GM12878 (cell line): ENCODE measurements at regions not wholly inside any gene's neighbourhood (a gene's known extent, or its start where the extent isn't known, plus 50 kb on each side); places are given as distances from the start of the nearest gene placed in this dataset.

Source experiments
- ATAC-seq: fragments of 200-7000 bp; cut with Tn5 transposase; 3 replicates; pipeline ENCODE4 v1.9.1; 2020; ENCODE audit warnings: mild to moderate bottlenecking, moderate library complexity
- BruUV-seq: library from RNA; stranded (reverse); fragments of 400-500 nt; replicated peaks from 2 replicates; lab custom pipeline; 2021; lab: Mats Ljungman, UMichigan
- CTCF ChIA-PET: fragments of 300-600 bp; sonication (Branson Sonifier 250); formaldehyde crosslinking; extraction: SDS; loops from one replicate; lab custom pipeline; 2021; ENCODE audit warnings: inconsistent platforms; lab: Yijun Ruan, JAX
- POLR2A ChIA-PET: fragments of 350-600 bp; formaldehyde crosslinking; extraction: SDS; loops from one replicate; lab custom pipeline; 2021; ENCODE audit warnings: inconsistent platforms; lab: Charles Lee
- RAD21 ChIA-PET: fragments of 300-600 bp; sonication (Branson Sonifier 250); formaldehyde crosslinking; loops from one replicate; lab custom pipeline; 2023; ENCODE audit warnings: antibody characterized with exemption; ENCODE audit not compliant: unreplicated experiment; lab: Charles Lee
- SMC1A ChIA-PET: fragments of 300-600 bp; sonication (Branson Sonifier 250); formaldehyde crosslinking; loops from one replicate; lab custom pipeline; 2023; ENCODE audit not compliant: unreplicated experiment, uncharacterized antibody; lab: Charles Lee
- DNase-seq: peaks from one replicate; pipeline ENCODE4 v3.0.0-alpha.2; 2011; ENCODE audit warnings: low read depth, low spot score
- FAIRE-seq: peaks from 3 replicates; lab custom pipeline; 2011; peaks lifted over from hg19 to GRCh38; lab: Jason Lieb, UNC
- H2AFZ ChIP-seq: 2 replicates; pipeline ENCODE4 v1.6.0; 2011; ENCODE audit warnings: low read depth, low read length, control low read depth; ENCODE audit not compliant: control insufficient read depth
- H3K27ac ChIP-seq: 2 replicates; pipeline ENCODE4 v1.5.1; 2011; ENCODE audit warnings: control low read depth; ENCODE audit not compliant: control insufficient read depth, insufficient read depth
- H3K27me3 ChIP-seq, 2 experiments: replicated peaks in 1 of 2; 2 replicates each; pipeline versions ENCODE4 v1.6.0 to v1.6.1; 2011; ENCODE audit warnings: low read length in 1 of 2; ENCODE audit not compliant: control insufficient read depth in 2 of 2, insufficient read depth in 2 of 2
- H3K36me3 ChIP-seq, 2 experiments: 2 replicates each; pipeline ENCODE4 v1.5.1; 2011; ENCODE audit warnings: low read length in 1 of 2; ENCODE audit not compliant: control insufficient read depth in 2 of 2, insufficient read depth in 2 of 2
- H3K4me1 ChIP-seq: 2 replicates; pipeline ENCODE4 v1.6.1; 2011; ENCODE audit warnings: mild to moderate bottlenecking, low read length, moderate library complexity, mixed read lengths; ENCODE audit not compliant: control insufficient read depth, insufficient read depth
- H3K4me2 ChIP-seq: 2 replicates; pipeline ENCODE4 v1.6.0; 2011; ENCODE audit warnings: control low read depth; ENCODE audit not compliant: control insufficient read depth, insufficient read depth
- H3K4me3 ChIP-seq: fragments of 200-600 bp; sonication (generic); 2 replicates; pipeline ENCODE4 v1.5.1; 2016
- H3K79me2 ChIP-seq: 2 replicates; pipeline ENCODE4 v1.6.0; 2011; ENCODE audit warnings: low read length; ENCODE audit not compliant: control insufficient read depth, insufficient read depth
- H3K9ac ChIP-seq: 2 replicates; pipeline ENCODE4 v1.8.0; 2011; ENCODE audit warnings: low read length, control low read depth, mixed read lengths; ENCODE audit not compliant: control insufficient read depth, insufficient read depth
- H3K9me3 ChIP-seq: replicated peaks from 3 replicates; pipeline ENCODE4 v1.5.1; 2011; ENCODE audit warnings: mild to moderate bottlenecking, low read length; ENCODE audit not compliant: control insufficient read depth, insufficient read depth
- H4K20me1 ChIP-seq: 2 replicates; pipeline ENCODE4 v1.6.0; 2011; ENCODE audit not compliant: control insufficient read depth, insufficient read depth
- EGR1 ChIP-seq, 2 experiments: IDR thresholded peaks; 1 replicate in 1 of 2; 2 replicates in 1 of 2; pipeline ENCODE4 v1.6.1; 2011 to 2012; ENCODE audit warnings: low read depth in 2 of 2, low read length in 2 of 2, borderline replicate concordance in 1 of 2, mild to moderate bottlenecking in 1 of 2, moderate library complexity in 1 of 2
- EP300 ChIP-seq, 2 experiments: fragments of 150-350 bp in 1 of 2; IDR thresholded peaks; 2 replicates each; pipeline ENCODE4 v1.6.1; 2011 to 2012; ENCODE audit warnings: low read depth in 2 of 2, low read length in 2 of 2, borderline replicate concordance in 1 of 2, improper control_type of control experiment in 1 of 2, inconsistent platforms in 1 of 2; ENCODE audit not compliant: control insufficient read depth in 1 of 2
- HDGF ChIP-seq: fragments of 450-650 bp; IDR thresholded peaks from 2 replicates; pipeline ENCODE4 v1.6.1; 2016; ENCODE audit warnings: antibody characterized with exemption
- MYC ChIP-seq: IDR thresholded peaks from 2 replicates; pipeline ENCODE4 v1.6.1; 2011; ENCODE audit warnings: mild to moderate bottlenecking, low read length, moderate library complexity, inconsistent platforms; ENCODE audit not compliant: insufficient read depth, insufficient replicate concordance, insufficient read length, severe bottlenecking
- NR2C2 ChIP-seq: IDR thresholded peaks from 2 replicates; pipeline ENCODE4 v1.6.1; 2011; ENCODE audit warnings: borderline replicate concordance, low read depth; ENCODE audit not compliant: control insufficient read depth, insufficient read length
- RELA ChIP-seq: fragments of 450-650 bp; IDR thresholded peaks from 2 replicates; pipeline ENCODE4 v1.8.0; 2014; ENCODE audit warnings: borderline replicate concordance; ENCODE audit not compliant: partially characterized antibody
- SP1 ChIP-seq: IDR thresholded peaks from one replicate; pipeline ENCODE4 v1.6.1; 2011; ENCODE audit warnings: low read depth, low read length
- WRNIP1 ChIP-seq: IDR thresholded peaks from 2 replicates; pipeline ENCODE4 v1.6.1; 2011; ENCODE audit warnings: low read depth, low read length, improper control_type of control experiment, borderline replicate concordance
- WGBS: methylation state at CpG from one replicate; pipeline ENCODE4 v1.1.6; 2016; ENCODE audit warnings: low lambda C conversion rate; ENCODE audit not compliant: insufficient replicate concordance, insufficient coverage; ENCODE audit errors: missing lambda C conversion rate; 5-methylcytosine and 5-hydroxymethylcytosine counted together
- in situ Hi-C: fragments of 300-500 bp; cut with MboI; formaldehyde crosslinking; loops from 9 replicates; pipeline ENCODE4 v1.14.3; 2018; ENCODE audit warnings: mixed read lengths
- intact Hi-C: fragments of 100-400 bp; cut with micrococcal nuclease; formaldehyde crosslinking; loops from one replicate; pipeline ENCODE4 v1.14.2; 2022; ENCODE audit not compliant: unreplicated experiment
- TF ChIP-seq, protein P1 (sequence below): fragments of 450-650 bp; formaldehyde crosslinking; IDR thresholded peaks from 2 replicates; pipeline ENCODE4 v1.4.0; 2022; ENCODE audit warnings: mild to moderate bottlenecking, moderate library complexity
- TF ChIP-seq, protein P2 (sequence below): fragments of 150-350 bp; IDR thresholded peaks from 2 replicates; pipeline ENCODE4 v1.6.1; 2014; ENCODE audit warnings: mild to moderate bottlenecking, low read depth, low read length
- TF ChIP-seq, protein P3 (sequence below): fragments of 450-650 bp; IDR thresholded peaks from 2 replicates; pipeline ENCODE4 v1.6.1; 2018; ENCODE audit warnings: borderline replicate concordance, mild to moderate bottlenecking; ENCODE audit not compliant: partially characterized antibody

GRCh38 chr16:80062361-80063030 lies 462.0 kb upstream of the MAF start:
- H4K20me1 ChIP-seq = no peaks in the 10 kb centered on the region
- no peaks in the 10 kb centered on the region for H3K27me3 ChIP-seq
- SMC1A ChIA-PET = no interaction called here
- 30% methylated on average over 12 of the region's 12 CpGs for WGBS
- CTCF ChIA-PET = no interaction called here
- no peak overlapping the region for H3K9ac ChIP-seq
- no peak overlapping the region for H2AFZ ChIP-seq
- no peak overlapping the region for H3K4me2 ChIP-seq
- BruUV-seq = no TSS peak
- FAIRE-seq (no peak), DNase-seq (no peak), ATAC-seq (no peak)
- H3K4me1 ChIP-seq = no peaks in the 10 kb centered on the region
- POLR2A ChIA-PET = interaction anchor here (0.6 kb wide), 1 partner anchor 29 kb away, joined by 3 read pairs; no protein-coding TSS in a partner anchor
- no peak overlapping the region for H3K27ac ChIP-seq
- in situ Hi-C loops (no loop called here), intact Hi-C loops (no loop called here)
- H3K79me2 ChIP-seq = no peaks in the 10 kb centered on the region
- H3K4me3 ChIP-seq = no peak overlapping the region
- no peaks in the 10 kb centered on the region for H3K9me3 ChIP-seq
- no peaks in the 10 kb centered on the region for H3K36me3 ChIP-seq
- RAD21 ChIA-PET = no interaction called here
- TF ChIP-seq HDGF (no peak), EP300 (IDR thresholded peaks at IDR 0.05; ENCODE audit: borderline replicate concordance in 1 of 2, control insufficient read depth in 1 of 2, low read depth in 2 of 2, low read length in 2 of 2) (no peak), WRNIP1 (no peak), SP1 (no peak), NR2C2 (no peak), MYC (no peak), EGR1 (IDR thresholded peaks at IDR 0.05; ENCODE audit: borderline replicate concordance in 1 of 2, low read depth in 2 of 2, low read length in 2 of 2) (no peak), RELA (no peak)
- TF ChIP-seq, protein P1, sequence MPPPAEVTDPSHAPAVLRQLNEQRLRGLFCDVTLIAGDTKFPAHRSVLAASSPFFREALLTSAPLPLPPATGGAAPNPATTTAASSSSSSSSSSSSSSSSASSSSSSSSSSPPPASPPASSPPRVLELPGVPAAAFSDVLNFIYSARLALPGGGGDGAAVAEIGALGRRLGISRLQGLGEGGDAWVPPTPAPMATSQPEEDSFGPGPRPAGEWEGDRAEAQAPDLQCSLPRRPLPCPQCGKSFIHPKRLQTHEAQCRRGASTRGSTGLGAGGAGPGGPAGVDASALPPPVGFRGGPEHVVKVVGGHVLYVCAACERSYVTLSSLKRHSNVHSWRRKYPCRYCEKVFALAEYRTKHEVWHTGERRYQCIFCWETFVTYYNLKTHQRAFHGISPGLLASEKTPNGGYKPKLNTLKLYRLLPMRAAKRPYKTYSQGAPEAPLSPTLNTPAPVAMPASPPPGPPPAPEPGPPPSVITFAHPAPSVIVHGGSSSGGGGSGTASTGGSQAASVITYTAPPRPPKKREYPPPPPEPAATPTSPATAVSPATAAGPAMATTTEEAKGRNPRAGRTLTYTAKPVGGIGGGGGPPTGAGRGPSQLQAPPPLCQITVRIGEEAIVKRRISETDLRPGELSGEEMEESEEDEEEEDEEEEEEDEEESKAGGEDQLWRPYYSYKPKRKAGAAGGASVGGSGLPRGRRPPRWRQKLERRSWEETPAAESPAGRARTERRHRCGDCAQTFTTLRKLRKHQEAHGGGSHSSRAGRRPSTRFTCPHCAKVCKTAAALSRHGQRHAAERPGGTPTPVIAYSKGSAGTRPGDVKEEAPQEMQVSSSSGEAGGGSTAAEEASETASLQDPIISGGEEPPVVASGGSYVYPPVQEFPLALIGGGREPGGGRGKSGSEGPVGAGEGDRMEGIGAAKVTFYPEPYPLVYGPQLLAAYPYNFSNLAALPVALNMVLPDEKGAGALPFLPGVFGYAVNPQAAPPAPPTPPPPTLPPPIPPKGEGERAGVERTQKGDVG (CRISPR knock-in tag) = no peak
- TF ChIP-seq, protein P2, sequence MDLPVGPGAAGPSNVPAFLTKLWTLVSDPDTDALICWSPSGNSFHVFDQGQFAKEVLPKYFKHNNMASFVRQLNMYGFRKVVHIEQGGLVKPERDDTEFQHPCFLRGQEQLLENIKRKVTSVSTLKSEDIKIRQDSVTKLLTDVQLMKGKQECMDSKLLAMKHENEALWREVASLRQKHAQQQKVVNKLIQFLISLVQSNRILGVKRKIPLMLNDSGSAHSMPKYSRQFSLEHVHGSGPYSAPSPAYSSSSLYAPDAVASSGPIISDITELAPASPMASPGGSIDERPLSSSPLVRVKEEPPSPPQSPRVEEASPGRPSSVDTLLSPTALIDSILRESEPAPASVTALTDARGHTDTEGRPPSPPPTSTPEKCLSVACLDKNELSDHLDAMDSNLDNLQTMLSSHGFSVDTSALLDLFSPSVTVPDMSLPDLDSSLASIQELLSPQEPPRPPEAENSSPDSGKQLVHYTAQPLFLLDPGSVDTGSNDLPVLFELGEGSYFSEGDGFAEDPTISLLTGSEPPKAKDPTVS = no peak
- TF ChIP-seq, protein P3, sequence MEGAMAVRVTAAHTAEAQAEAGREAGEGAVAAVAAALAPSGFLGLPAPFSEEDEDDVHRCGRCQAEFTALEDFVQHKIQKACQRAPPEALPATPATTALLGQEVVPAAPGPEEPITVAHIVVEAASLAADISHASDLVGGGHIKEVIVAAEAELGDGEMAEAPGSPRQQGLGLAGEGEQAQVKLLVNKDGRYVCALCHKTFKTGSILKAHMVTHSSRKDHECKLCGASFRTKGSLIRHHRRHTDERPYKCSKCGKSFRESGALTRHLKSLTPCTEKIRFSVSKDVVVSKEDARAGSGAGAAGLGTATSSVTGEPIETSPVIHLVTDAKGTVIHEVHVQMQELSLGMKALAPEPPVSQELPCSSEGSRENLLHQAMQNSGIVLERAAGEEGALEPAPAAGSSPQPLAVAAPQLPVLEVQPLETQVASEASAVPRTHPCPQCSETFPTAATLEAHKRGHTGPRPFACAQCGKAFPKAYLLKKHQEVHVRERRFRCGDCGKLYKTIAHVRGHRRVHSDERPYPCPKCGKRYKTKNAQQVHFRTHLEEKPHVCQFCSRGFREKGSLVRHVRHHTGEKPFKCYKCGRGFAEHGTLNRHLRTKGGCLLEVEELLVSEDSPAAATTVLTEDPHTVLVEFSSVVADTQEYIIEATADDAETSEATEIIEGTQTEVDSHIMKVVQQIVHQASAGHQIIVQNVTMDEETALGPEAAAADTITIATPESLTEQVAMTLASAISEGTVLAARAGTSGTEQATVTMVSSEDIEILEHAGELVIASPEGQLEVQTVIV = no peak
